Smooth muscle cell (in vitro differentiated cells): ENCODE measurements at regions not wholly inside any gene's neighbourhood (a gene's known extent, or its start where the extent isn't known, plus 50 kb on each side); places are given as distances from the start of the nearest gene placed in this dataset.
A peak's percentile ranks its signal among the peaks of the same experiment; 100 is the strongest.
"Not testable (repeated sequence)": the region's sequence is repeated elsewhere in the genome, so short reads cannot be mapped to it uniquely, and the experiment has no call there.

ENCODE experiments used
- DNase-seq: peaks from one replicate; lab custom pipeline; 2025; ENCODE audit not compliant: unreplicated experiment; lab: John Stamatoyannopoulos, UW
- H2AFZ ChIP-seq: fragments of 200-600 bp; sonication (generic); 2 replicates; pipeline ENCODE4 v1.6.0; 2016; ENCODE audit warnings: antibody characterized with exemption, low read depth, mild to moderate bottlenecking
- H3F3A ChIP-seq: fragments of 200-600 bp; sonication (generic); 2 replicates; pipeline ENCODE4 v1.6.0; 2017; ENCODE audit warnings: antibody characterized with exemption, low read depth
- H3K27ac ChIP-seq: fragments of 200-600 bp; sonication (generic); 2 replicates; pipeline ENCODE4 v1.5.1; 2016; ENCODE audit warnings: low read depth, mild to moderate bottlenecking
- H3K27me3 ChIP-seq: fragments of 200-600 bp; sonication (generic); 2 replicates; pipeline ENCODE4 v1.6.1; 2016; ENCODE audit warnings: low read depth, mild to moderate bottlenecking
- H3K36me3 ChIP-seq: fragments of 200-600 bp; sonication (generic); 2 replicates; pipeline ENCODE4 v1.5.1; 2016; ENCODE audit warnings: low read depth
- H3K4me1 ChIP-seq: fragments of 200-600 bp; sonication (generic); 2 replicates; pipeline ENCODE4 v1.5.1; 2016; ENCODE audit warnings: low read depth
- H3K4me2 ChIP-seq: fragments of 200-600 bp; sonication (generic); 2 replicates; pipeline ENCODE4 v1.6.0; 2016; ENCODE audit warnings: mild to moderate bottlenecking
- H3K4me3 ChIP-seq: fragments of 200-600 bp; sonication (generic); 2 replicates; pipeline ENCODE4 v1.5.1; 2016; ENCODE audit warnings: mild to moderate bottlenecking
- H3K79me2 ChIP-seq: fragments of 200-600 bp; sonication (generic); 2 replicates; pipeline ENCODE4 v1.6.0; 2016; ENCODE audit warnings: low read depth, mild to moderate bottlenecking
- H3K9ac ChIP-seq: fragments of 200-600 bp; sonication (generic); 2 replicates; pipeline ENCODE4 v1.6.0; 2016; ENCODE audit warnings: low read depth
- H3K9me3 ChIP-seq: fragments of 200-600 bp; sonication (generic); replicated peaks from 2 replicates; pipeline ENCODE4 v1.5.1; 2016; ENCODE audit warnings: low read depth
- H4K20me1 ChIP-seq: fragments of 200-600 bp; sonication (generic); 2 replicates; pipeline ENCODE4 v1.6.0; 2016; ENCODE audit warnings: low read depth
- CTCF ChIP-seq: fragments of 200-600 bp; sonication (generic); IDR thresholded peaks from 2 replicates; pipeline ENCODE4 v1.5.1; 2017; ENCODE audit warnings: borderline replicate concordance, mild to moderate bottlenecking, antibody characterized with exemption; ENCODE audit not compliant: insufficient read depth, poor library complexity, severe bottlenecking
- WGBS: methylation state at CpG from one replicate; pipeline ENCODE4 v1.1.7; 2016; ENCODE audit warnings: low lambda C conversion rate; 5-methylcytosine and 5-hydroxymethylcytosine counted together

GRCh38 chr1:121544500-121544899 lies 359.7 kb downstream of the SRGAP2C start:
- H3K4me1 ChIP-seq, result peaks cover 3% of the 10 kb centered on the region
- H3K79me2 ChIP-seq, result no peaks in the 10 kb centered on the region
- H3K9me3 ChIP-seq, result no peaks in the 10 kb centered on the region
- 89% methylated on average over 2 of the region's 2 CpGs for WGBS
- no peak overlapping the region for H3K9ac ChIP-seq
- peak overlapping the region; percentile 52 for H3K27ac ChIP-seq
- no peaks in the 10 kb centered on the region for H3K36me3 ChIP-seq
- no peak for DNase-seq
- TF ChIP-seq CTCF, result no peak
- no peaks in the 10 kb centered on the region for H4K20me1 ChIP-seq
- no peaks in the 10 kb centered on the region for H3F3A ChIP-seq
- peak overlapping the region; percentile 54 for H2AFZ ChIP-seq
- H3K27me3 ChIP-seq, result no peaks in the 10 kb centered on the region
- no peak overlapping the region for H3K4me3 ChIP-seq
- no peak overlapping the region for H3K4me2 ChIP-seq

GRCh38 chr1:121545899-121546298 lies 361.1 kb downstream of the SRGAP2C start:
- not testable (repeated sequence) for H3K27ac ChIP-seq, H3K4me3 ChIP-seq, H3K36me3 ChIP-seq, H3K4me2 ChIP-seq, H2AFZ ChIP-seq, H3K9ac ChIP-seq, H3F3A ChIP-seq, DNase-seq, H4K20me1 ChIP-seq, H3K4me1 ChIP-seq, H3K27me3 ChIP-seq, H3K9me3 ChIP-seq, H3K79me2 ChIP-seq
- WGBS, result 100% methylated on average over 1 of the region's 3 CpGs

- no peaks in the 10 kb centered on the region for H3K79me2 ChIP-seq
- H2AFZ ChIP-seq, result peak overlapping the region; percentile 49
- peak overlapping the region; percentile 31 for H3K27ac ChIP-seq
- no peaks in the 10 kb centered on the region for H3K36me3 ChIP-seq
- H3F3A ChIP-seq, result no peaks in the 10 kb centered on the region
- peak overlapping the region; percentile 54 for H3K4me2 ChIP-seq
- no peaks in the 10 kb centered on the region for H3K9me3 ChIP-seq
- H3K4me1 ChIP-seq, result peaks cover 3% of the 10 kb centered on the region
- WGBS, result 60% methylated on average over 3 of the region's 3 CpGs
- no peak overlapping the region for H3K4me3 ChIP-seq
- TF ChIP-seq CTCF, result no peak
- H3K27me3 ChIP-seq, result no peaks in the 10 kb centered on the region
- no peak for DNase-seq
- no peaks in the 10 kb centered on the region for H4K20me1 ChIP-seq
- H3K9ac ChIP-seq, result no peak overlapping the region
Observed at GRCh38 chr1:121546830-121547591, 362.2 kb downstream of the SRGAP2C start.

- not testable (repeated sequence) for DNase-seq, H3K4me3 ChIP-seq, H4K20me1 ChIP-seq, H2AFZ ChIP-seq, H3K27ac ChIP-seq, H3F3A ChIP-seq, H3K9ac ChIP-seq, H3K4me1 ChIP-seq, H3K4me2 ChIP-seq, H3K9me3 ChIP-seq, H3K36me3 ChIP-seq, H3K27me3 ChIP-seq, H3K79me2 ChIP-seq
- 100% methylated on average over 2 of the region's 2 CpGs for WGBS
Observed at GRCh38 chr1:121547726-121548125, 363.0 kb downstream of the SRGAP2C start.

- not testable (repeated sequence) for H3K4me1 ChIP-seq, DNase-seq, H2AFZ ChIP-seq, H3K4me2 ChIP-seq, H3F3A ChIP-seq, H3K36me3 ChIP-seq, H3K9me3 ChIP-seq, H3K27ac ChIP-seq, H3K9ac ChIP-seq, H3K79me2 ChIP-seq, H4K20me1 ChIP-seq, H3K27me3 ChIP-seq, H3K4me3 ChIP-seq
- 97% methylated on average over 3 of the region's 3 CpGs for WGBS
Observed at GRCh38 chr1:121550817-121551216, 366.0 kb downstream of the SRGAP2C start.

- not testable (repeated sequence) for H3K27ac ChIP-seq, H3K9ac ChIP-seq, H4K20me1 ChIP-seq, H3K27me3 ChIP-seq, H3K79me2 ChIP-seq, H3K4me2 ChIP-seq, H3K4me3 ChIP-seq, H3F3A ChIP-seq, H3K9me3 ChIP-seq, H3K4me1 ChIP-seq, H3K36me3 ChIP-seq, H2AFZ ChIP-seq, DNase-seq
- 89% methylated on average over 2 of the region's 2 CpGs for WGBS
Observed at GRCh38 chr1:121551491-121551890, 366.7 kb downstream of the SRGAP2C start.

- 97% methylated on average over 1 of the region's 1 CpG for WGBS
- H3K4me2 ChIP-seq, H3K27me3 ChIP-seq, H2AFZ ChIP-seq, H4K20me1 ChIP-seq, H3K4me3 ChIP-seq, H3K9ac ChIP-seq, DNase-seq, H3K27ac ChIP-seq, H3K36me3 ChIP-seq, H3K9me3 ChIP-seq, H3K79me2 ChIP-seq, H3F3A ChIP-seq: not testable (repeated sequence)
- peaks cover 11% of the 10 kb centered on the region for H3K4me1 ChIP-seq
Observed at GRCh38 chr1:121556560-121556959, 371.8 kb downstream of the SRGAP2C start.
